Activated CD4-positive, alpha-beta T cell treated with anti-CD3 and anti-CD28 coated beads for 24 hours (primary cell): ENCODE measurements at regions not wholly inside any gene's neighbourhood (a gene's known extent, or its start where the extent isn't known, plus 50 kb on each side); places are given as distances from the start of the nearest gene placed in this dataset.

Experiments
- DNase-seq, 2 donors: peaks; one replicate each; pipeline ENCODE4 v3.0.0-alpha.2; 2020; ENCODE audit warnings: low read depth in 2 of 2

DNA sequence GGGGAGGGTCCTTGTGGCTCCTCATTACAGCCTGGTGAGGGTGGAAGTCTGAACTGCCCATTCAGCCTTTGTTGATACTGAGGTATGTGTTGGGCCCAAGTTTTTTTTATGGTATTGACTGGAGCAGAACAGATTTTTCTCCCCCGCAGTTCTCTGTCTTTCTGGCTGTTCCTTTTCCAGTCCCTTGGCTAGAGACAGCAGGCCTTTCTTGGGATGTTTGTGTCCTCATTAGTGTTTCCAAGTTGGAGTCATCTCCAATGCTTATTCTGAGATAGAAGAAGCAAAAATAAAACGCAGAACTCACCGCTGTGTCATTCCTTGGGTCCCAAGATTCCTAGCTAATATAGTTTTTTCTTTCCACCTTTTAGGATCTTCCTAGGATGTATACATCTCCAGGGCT lies 193.3 kb downstream of the RAMP3 start:
- no peak for DNase-seq

DNA sequence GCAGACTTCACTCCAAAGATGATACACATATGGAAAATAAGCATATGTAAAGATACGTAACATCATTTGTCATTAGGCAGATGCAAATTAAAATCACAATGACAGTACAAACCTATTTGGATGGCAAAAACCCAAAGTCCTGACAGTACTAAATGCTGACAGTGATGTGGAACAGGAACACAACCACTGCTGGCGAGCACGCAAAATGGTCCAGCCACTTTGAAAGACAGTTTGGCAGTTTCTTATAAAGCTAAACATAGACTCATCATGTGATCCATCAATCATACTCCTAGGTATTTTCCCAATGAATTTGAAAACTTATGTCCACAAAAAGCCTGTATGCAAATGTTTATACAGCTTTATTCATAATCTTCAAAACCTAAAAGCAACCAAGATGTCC lies 200.7 kb downstream of the RAMP3 start:
- DNase-seq = no peak

DNA sequence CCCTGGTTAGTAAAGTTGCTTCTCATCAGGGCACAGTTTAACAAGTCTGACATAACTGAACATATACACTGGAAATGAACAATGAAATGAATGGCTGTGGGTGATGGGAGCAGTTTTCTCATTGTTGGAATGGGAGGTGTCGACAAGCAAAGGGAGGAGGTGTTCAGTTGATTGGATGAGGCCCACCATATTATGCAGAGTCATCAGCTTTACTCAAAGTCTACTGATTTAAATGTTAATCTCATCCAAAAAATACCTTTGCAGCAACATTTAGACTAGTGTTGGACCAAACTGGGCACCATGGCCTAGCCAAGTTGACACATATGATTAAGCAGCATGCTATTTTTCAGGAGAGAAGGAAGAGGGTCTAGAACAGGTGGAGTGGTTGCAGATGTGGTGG lies 201.7 kb downstream of the RAMP3 start:
- no peak for DNase-seq

DNA sequence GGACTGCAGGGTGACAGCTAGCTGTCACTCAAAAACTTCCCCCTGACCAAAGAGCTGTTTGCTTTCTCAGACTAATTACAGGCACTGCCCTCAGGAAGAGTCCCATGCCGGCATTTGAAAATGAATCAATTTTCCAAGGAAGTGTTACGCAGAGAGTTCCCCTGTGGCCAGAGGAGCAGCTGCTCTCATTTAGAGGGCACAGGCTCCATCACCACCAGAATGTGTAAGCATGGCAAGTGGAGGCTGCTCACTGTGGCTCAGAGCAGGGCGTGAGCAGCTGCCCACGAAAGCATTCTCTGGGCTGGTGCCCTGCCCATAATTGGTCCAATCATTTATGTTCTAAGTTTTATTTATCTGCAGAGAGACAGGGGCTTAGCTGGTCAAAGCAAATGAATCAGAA lies 202.2 kb downstream of the RAMP3 start:
- DNase-seq = no peak

DNA sequence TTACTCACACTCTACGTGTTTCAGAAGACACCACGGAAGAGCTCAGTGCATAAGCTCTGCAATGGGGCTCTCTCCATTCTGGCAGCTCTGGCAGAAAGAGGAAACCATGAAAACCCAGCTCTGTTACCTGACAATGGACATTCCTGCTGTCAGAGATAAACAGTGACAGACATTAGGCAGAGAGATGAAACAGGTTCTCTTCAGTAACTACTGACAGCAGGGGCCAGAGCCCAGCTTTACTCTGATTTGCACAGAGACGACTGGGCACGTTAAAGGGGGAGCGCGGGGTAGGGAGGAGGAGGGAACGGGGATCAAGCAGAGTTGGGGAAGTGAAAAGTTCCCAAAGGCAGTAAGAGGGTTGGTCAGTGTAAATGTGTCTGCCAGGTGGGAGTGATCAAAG lies 206.1 kb downstream of the RAMP3 start:
- no peak for DNase-seq

DNA sequence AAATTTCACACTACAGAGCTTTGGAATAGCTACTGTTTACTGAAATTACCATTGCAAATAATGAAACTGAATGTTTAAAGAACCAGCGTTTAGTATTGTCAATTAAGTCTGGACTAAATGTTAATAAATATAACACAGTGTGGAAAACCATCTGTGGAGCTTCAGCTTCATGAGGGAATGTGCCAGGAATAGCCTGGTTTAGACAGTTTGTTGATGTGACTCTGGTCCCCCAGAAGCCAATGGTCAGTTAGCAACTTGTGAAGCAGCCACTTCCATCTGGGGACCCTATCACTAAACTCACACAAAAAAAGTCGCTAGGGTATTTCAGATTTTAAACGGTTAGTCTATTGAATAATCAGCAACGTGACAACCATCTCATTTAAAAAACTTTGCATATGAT lies 207.8 kb downstream of the RAMP3 start:
- no peak for DNase-seq

DNA sequence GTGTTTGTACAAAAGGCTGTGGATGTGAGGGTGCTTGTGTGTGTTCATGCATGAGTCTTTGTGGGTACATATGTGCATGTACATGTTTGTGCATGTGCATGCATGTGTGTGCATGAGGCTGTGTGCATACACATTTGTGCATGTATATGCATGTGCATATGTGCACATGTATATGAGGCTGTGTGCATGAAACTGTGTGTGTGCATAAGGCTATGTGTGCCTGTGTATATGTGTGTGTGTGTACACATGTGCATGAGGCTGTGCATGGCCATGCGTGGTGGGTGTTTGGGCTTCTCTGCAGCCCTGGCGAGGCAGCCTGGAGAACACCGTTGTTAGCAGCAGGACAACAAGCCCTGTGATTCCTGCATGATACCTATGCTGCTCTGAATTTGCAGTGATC lies 207.7 kb upstream of the ADCY1 start:
- DNase-seq = no peak

DNA sequence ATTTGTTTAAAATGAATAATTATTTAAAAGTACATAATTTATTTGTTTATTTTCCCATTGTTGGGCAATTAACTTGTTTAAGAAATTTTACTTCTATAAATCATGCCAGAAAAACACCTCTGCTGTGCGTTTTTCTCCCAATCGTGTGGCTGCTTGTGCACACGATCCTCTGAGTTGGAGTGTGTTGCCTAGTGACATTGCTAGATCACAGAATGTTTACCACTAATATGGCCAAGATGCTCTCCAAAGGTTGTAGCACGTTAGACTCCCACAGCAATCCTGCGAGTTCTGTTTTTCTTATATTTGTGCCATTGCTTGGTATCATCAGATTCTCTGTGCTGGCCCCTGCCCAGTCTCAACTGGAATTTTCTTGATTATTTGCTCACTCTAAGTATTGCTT lies 207.1 kb upstream of the ADCY1 start:
- no peak for DNase-seq

DNA sequence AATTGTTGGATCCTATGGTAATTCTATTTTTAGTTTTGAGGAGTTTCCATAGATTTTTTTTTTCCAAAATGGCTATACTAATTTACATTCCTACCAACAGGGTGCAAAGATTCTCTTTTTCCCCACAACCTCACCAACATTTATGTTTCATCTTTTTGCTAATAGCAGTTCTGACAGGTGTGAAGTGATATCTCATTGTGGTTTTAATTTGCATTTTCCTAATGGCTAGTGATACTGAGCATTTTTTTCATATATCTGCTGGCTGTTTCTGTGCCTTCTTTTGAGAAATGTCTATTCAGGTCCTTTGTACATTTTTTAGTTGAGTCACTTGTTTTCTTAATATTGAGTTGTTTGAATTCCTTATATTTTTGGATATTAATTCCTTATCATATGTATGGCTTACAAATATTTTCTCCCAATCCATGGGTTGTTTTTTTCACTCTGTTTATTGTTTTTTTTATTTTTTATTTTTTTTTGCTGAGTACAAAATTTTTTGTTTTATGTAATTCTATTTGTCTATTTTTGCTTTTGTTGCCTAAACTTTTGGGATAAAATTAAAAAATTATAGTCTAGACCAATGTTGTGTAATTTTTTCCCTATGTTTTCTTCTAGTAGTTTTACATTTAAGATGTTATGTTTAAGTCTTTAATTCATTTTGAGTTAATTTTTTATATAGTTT lies 205.9 kb upstream of the ADCY1 start:
- no peak for DNase-seq

DNA sequence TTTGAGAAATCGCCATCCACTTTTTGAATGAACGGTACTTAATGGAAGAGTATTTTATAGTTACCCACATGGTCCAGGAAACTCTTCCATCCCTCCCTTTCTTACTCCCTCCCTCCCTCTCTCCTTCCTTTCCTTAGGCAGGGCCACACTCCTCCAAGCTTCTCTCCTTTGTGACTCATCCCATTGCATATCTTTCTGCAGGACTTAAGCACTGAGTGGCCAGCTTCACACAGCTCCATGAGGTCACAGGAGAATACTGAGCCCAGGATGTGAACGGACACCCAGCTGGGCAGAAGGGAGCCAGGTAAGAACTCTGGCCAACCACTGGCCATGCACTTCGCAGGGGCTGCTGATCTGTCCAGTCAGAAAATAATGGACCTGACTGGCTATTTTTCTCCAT lies 189.7 kb upstream of the ADCY1 start:
- no peak for DNase-seq

DNA sequence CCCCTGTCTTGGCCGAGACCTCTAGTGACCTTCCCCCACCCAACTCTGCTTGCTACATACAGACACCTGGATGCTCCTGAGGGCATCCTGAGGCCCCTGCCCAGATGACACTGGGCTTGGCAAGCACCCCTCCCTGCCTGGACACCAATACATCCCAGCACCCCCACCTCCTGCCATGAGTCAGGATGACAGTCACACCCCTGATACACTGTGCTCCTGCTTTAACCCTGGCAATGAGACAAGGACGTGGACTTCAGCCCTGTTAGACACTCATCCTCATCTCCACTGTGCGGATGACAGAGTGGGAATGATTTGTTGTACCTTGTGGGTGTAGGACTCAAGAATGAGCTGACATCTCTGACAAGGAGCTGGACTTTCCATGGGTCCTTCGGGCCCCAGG lies 186.3 kb upstream of the ADCY1 start:
- no peak for DNase-seq

DNA sequence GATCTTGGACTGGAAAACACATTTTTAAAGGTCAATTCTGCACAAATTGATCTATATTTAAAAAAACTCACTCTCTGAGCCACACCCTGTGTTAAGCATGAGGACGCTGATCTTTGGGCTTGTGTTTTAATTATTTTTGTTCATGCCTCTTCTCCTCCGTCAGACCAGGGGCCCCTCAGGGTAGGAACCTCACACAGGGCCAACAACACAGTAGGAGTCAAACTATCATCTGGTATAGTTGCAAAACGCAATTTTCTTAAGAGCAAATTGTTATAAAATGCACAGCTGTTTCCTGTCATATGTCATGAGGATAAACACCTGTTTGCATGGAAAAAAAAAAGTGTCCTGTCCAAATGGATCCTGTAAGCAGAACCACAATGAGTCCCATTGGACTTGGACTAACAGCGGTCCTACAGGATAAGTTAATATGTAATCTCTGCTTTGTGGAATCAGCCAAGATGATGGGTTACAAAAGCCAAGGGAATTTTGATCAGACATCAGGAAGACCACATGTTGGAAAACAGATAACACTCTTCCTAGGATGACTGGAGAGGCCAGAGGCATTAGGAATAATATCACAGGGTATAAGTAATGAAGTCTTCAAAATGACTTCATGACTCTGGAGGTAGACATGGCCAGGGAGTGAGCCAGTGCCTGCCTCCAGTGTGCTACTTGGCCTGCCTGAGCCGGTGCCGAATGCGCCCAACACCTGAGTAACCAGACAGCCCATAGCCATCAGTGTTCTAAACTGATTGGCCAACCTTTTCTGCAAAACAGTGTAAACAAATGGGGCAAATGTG lies 184.9 kb upstream of the ADCY1 start:
- DNase-seq = no peak

DNA sequence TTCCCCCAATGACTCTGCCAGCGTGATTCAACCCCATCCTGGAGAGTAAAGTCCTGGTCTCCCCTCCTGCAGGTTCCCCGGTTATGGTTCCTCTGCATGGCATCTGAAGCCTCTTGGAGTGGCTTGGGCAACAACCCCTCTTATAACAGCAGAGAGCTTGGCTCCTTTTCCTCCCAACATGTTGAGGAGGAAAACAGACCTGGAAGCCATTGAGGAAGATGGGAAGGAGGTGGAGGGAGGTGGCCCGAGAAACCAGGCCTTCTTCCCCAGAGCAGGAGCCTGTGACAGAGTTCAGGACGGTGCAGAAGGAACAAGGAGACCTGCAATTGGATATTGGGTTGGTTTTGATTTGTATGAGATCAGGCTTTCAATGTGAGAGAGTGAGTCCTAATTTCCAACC lies 184.0 kb upstream of the ADCY1 start:
- DNase-seq = no peak

DNA sequence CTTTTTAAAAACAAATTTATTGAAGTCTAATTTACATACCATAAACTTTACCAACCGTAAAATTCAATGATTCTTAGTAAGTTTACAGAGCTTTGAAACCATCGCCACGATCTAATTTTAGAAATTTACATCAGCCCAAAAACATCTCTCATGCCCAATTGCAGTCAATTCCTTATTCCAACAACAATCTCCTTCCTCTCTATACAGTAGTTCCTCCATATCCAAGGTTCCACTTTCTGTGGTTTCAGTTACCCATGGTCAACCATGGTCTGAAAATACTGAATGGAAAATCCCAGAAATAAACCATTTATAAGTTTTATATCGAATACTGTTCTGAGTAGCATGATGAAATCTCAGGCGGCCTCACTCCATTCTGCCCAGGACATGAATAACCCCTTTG lies 183.4 kb upstream of the ADCY1 start:
- DNase-seq = no peak

DNA sequence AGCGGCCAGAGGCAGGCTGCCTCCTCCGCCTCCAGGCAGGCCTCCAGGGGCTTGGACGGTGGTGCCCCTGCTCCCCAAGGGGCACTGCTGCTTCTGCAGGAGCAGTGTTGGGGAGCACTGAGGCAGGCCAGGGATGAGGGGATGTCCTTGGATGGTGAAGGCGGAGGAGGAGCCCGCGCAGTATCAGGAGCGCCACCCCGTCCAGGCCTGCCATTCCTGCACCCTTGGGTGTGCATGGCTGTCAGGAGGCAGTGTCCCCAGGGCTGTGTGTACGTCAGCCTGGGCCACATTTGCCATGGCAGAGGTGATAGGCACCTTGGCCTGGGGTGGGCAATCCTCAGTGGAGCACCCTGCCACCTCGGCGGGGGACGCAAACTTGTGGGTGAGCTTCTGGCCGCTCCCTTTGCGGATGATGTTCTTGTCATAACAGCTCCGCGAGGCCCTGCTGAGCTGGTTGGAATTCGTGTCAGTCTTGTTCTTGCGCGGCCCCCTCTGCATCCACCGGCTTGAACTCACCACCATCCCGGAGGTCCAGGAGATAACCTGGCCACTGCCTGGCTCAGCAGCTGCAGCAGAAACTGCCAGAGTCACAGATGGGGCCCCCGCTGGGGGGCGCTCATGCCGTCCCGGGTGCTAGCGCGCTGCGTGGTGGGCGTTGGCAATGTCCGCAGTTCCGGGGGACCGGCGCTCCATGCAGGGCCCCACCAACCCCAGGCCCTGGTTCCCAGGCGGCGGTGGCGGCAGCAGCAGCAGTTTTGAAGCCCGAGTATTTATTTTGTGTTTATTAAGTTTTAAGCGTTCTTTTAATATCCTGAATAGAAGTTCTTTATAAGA lies 182.3 kb upstream of the ADCY1 start:
- DNase-seq = no peak

DNA sequence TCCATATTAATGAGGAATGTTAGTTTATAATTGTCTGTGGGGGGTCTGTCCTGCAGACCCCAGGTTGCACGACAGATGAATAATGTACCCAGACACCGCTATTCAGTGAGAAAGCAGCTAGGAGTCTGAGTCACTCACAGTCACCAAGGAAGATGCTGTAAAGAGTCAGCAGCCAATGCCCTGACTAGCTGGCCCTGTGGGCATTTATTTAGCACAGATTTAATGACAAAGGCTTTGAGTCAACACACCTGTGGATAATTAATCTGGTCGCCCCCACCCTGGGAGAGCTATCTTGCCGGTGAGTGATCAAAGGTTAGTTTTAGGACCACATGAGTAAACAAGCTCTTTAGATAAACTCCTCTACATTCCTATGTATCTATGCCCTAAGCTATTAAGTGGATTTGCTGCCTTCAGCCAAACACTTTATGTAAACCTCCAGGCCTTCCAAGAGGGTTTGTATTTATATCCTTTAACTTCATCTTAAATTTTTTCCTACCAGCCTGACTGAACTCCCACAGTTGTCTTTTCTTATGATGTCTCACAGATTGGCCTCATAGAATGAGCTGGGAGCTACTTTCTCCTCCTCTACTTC lies 180.0 kb upstream of the ADCY1 start:
- DNase-seq = no peak

DNA sequence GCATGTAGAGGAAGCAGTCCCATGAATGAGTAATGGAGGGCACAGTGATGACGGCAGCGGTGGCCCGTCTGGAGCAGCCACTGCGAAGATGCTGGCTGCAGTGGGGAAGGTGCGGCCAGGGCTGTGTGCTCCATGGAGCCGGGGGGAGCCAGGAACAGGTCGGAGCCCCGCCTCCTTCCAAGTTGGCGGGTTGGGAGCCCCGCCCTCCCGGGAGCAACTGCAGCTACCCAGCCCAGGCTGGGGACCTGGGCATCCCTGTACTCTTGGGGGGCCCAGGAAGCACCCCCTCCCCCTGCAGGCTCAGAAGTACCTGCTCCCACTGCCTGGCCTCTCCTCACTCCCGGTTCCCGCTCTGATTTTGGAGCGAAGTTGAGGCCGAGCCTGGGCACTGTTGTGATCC lies 175.1 kb upstream of the ADCY1 start:
- no peak for DNase-seq

DNA sequence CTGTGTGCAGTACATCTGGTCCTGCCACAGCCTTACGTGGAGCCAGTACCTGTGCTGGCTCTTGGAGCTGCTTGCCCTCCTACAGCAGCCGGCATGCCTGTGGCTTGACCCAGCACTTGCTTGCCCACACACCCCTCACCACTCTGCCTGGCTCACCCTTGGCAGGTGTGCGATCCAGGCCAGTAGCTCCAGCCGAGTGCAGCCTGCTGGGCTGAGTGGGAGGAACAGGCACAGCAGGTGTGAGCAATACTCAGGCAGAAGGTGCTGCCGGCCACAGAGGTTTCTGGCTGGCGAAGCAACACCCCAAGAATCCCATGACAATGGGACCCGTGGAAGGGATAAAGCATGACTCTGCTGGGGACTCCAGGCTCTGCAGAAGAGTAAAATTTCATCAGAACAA lies 173.5 kb upstream of the ADCY1 start:
- no peak for DNase-seq

DNA sequence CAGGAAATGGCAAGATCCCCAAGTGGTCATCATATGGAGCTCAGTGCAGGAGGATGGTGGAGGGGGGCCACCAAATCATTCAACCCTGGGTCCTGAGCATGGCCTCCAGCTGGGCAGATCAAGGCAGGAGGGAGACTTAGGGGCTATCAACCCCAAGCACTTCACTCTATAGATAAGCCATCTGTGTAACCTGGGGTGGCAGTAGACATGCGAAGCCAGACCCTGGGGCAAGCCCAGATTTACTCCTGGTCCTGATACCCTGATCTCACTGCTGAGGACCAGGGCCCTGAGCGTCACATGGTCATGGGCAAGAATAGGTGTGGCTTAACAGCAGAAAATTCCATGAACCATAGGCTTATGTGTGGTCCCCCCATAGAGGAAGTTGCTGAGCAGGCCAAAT lies 173.0 kb upstream of the ADCY1 start:
- no peak for DNase-seq

DNA sequence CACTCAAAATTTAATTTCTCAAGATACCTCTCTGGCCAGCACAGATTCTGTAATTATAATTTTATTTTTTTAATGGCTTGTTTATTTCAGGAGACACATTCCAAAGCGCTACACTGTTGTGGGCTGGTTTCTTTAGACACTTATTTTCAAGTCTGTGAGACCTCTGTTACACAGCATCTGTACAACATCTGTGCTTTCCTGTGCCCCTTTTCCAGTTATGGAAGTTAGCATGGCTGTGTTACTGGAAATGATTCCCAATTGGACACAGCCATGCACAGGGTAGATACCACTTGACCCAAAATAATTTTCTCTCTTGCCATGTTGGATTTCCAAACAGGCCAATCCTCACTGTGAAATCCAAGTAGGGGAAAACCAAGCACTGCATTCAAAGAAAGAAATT lies 172.3 kb upstream of the ADCY1 start:
- no peak for DNase-seq

DNA sequence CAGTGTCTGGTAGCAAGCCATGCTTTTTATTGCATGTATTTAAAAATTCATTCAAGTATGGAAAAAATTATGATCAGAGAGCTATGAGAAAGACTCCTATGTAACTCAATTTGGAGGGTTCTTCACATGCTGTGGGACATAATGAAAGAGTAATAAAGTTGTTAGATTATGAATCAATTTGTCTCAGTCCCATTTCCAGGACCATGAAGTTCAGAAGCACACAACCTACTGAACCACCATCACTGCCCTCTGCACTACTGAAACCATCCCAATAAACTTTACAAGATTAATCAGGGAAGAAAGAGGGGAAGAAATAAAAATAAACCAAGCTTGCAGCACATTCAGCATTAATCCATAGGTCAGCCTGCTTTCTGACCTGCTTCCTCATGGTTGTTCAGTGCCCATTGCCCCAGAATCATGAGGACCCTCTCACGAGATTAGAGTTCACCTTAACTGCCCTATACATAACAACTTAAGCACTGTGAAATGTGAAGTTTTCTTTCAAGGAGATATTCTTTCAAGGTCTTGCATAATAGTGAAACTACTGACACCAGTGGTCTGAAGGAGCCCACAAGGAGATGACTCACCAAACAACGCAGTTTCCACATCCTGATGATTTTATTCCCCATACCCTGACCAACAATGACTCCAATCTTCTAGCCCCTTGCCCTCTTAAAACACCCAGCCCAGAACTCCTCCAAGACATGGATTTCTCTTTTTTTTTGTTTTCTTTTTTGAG lies 171.5 kb upstream of the ADCY1 start:
- DNase-seq = no peak

DNA sequence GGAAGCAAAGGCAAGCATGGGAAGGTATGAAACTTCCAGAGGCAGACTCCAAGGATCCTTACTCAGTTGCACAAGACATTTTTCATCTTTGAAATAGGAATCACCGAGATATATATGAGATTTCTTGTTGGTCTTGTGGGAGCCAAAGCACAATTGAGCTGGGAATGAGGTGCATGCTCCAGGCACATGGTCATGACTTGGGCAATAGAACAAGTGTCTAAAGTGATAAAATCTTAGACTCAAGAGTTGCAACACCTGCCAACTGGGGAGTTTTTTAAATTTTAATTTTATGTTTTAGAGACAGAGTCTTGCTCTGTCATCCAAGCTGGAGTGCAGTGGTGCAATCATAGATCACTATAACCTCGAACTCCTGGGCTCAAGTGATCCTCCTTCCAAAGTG lies 169.5 kb upstream of the ADCY1 start:
- no peak for DNase-seq
